Cardiac muscle cell (in vitro differentiated cells and primary cell): ENCODE measurements at regions not wholly inside any gene's neighbourhood (a gene's known extent, or its start where the extent isn't known, plus 50 kb on each side); places are given as distances from the start of the nearest gene placed in this dataset.

Experiments
- DNase-seq, 2 donors: peaks; one replicate each; pipeline versions ENCODE4 v3.0.0 to v3.0.0-alpha.2; 2010 to 2017; ENCODE audit warnings: low read depth in 1 of 2, low spot score in 1 of 2
- H3K27ac ChIP-seq: fragments of 200-600 bp; sonication (generic); 2 replicates; pipeline ENCODE4 v1.5.1; 2016
- H3K27me3 ChIP-seq: fragments of 200-600 bp; sonication (generic); 2 replicates; pipeline ENCODE4 v1.6.0; 2016; ENCODE audit warnings: control low read depth
- H3K36me3 ChIP-seq: fragments of 200-600 bp; sonication (generic); 2 replicates; pipeline ENCODE4 v1.5.1; 2016; ENCODE audit warnings: control low read depth
- H3K4me1 ChIP-seq: fragments of 200-600 bp; sonication (generic); 2 replicates; pipeline ENCODE4 v1.8.1; 2017; ENCODE audit warnings: low read depth, mild to moderate bottlenecking, mixed run types
- H3K4me3 ChIP-seq: fragments of 200-600 bp; sonication (generic); 2 replicates; pipeline ENCODE4 v1.5.1; 2016; ENCODE audit warnings: mild to moderate bottlenecking
- H3K9me3 ChIP-seq: fragments of 200-600 bp; sonication (generic); 2 replicates; pipeline ENCODE4 v1.5.1; 2017; ENCODE audit warnings: low read depth, mild to moderate bottlenecking, control low read depth
- CTCF ChIP-seq: IDR thresholded peaks from 2 replicates; pipeline ENCODE4 v1.5.1; 2012; ENCODE audit warnings: low read depth, mild to moderate bottlenecking, low read length

- H3K9me3 ChIP-seq = no peaks in the 10 kb centered on the region
- no peaks in the 10 kb centered on the region for H3K36me3 ChIP-seq
- H3K27ac ChIP-seq = no peak overlapping the region
- no peak overlapping the region for H3K4me3 ChIP-seq
- H3K4me1 ChIP-seq = no peaks in the 10 kb centered on the region
- DNase-seq = no peak
- peaks cover 58% of the 10 kb centered on the region for H3K27me3 ChIP-seq
- TF ChIP-seq CTCF = no peak
These were observed 107.1 kb upstream of the CDCA7L start for GRCh38 chr7:22052674-22053365.

DNA sequence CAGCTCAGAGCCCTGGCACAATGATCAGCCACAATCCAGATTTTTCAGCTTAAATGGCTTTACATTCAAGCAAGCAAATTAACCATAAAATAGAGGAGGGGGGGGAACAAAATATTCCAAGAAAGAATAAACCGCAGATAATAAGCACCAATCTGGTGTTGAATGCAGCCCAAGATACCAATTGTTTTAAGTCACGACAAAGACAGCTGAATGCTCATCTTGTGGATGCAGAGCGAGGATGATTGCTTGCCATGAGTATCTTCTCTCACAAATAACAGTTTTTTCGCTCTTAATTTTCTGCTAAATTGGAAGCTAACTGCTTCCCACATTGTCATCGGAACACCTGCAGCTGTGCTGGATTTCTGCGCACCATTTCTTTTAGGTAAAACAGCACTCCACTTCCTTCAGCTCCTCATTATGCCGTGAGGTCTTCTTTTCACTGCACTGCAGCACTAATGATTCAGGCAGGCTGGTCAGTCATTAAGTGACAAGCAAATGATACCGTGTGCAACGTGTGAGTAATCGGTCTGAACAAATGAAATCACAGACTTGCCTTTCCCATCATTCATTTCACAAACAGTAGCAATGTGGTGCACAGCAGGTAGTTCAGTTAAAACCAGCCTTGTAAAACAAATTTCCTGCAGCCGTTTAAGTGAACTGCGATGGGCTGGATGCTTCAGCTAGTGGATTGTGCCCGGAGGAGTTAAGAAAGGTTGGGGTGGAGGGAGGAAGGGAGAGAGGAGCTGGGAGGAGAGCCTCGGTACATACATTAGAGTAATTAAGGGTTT, 106.4 kb upstream of the CDCA7L start:
- H3K27ac ChIP-seq = no peak overlapping the region

DNA sequence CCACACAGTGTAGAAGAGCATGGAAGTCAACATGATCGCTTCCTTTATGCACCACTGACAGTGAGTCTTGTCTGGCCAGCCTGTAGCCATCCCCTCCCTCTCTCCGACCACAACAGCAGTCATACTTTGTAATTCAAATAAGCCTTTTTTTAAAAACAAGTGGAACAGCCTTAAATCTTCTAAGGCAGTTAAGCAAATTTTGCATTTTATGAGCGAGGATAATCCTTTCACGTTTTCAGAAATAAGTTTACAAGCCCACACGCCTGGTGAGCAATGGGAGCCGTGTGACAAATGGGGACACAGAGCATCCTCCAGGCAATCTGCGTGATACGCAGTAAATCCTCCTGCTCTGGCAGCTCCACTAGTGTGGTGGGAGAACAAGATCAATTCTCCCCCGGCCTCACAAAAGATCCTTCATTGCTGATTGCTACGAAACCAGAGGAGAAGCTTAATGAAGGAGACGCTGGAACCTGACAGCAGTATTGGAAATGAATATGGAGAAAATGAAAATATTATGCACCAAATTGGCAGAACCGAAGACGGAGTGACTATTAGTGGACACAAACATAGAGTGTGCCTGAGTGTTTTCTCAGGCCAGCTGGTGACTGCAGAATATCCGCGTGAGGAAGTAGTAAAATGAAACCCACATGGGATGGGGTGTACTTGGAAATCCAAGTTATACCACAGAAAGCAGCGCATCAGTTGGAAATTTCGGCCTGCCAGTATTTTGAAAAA, 104.2 kb upstream of the CDCA7L start:
- no peaks in the 10 kb centered on the region for H3K4me1 ChIP-seq
- H3K36me3 ChIP-seq = no peaks in the 10 kb centered on the region
- peaks cover 46% of the 10 kb centered on the region for H3K27me3 ChIP-seq
- H3K4me3 ChIP-seq = no peak overlapping the region
- no peaks in the 10 kb centered on the region for H3K9me3 ChIP-seq
- H3K27ac ChIP-seq = no peak overlapping the region
- no peak for DNase-seq
- TF ChIP-seq CTCF = no peak

More for the DNA sequence above, 106.4 kb upstream of the CDCA7L start:
- peaks cover 57% of the 10 kb centered on the region for H3K27me3 ChIP-seq
- no peaks in the 10 kb centered on the region for H3K36me3 ChIP-seq
- H3K4me1 ChIP-seq = no peaks in the 10 kb centered on the region
- DNase-seq = no peak
- TF ChIP-seq CTCF = no peak
- no peak overlapping the region for H3K4me3 ChIP-seq
- H3K9me3 ChIP-seq = no peaks in the 10 kb centered on the region

DNA sequence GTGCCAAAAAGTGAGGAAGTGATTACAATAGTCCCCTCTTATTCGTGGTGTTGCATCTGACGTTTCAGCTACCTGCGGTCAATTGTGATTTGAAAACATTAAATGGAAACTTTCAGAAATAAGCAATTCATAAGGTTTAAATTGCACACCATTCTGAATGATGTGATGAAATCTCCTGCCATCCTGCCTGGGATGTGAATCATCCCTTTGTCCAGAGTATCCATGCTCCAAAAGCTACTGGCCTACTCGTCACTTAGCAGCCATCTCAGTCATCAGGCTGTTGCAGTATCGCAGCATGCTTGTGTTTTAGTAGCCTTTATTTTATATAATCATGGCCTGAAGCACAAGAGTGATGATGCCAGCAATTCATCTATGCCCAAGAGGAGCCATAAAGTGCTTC, 97.7 kb upstream of the CDCA7L start:
- no peak overlapping the region for H3K27ac ChIP-seq
- no peaks in the 10 kb centered on the region for H3K36me3 ChIP-seq
- H3K27me3 ChIP-seq = peaks cover 4% of the 10 kb centered on the region
- TF ChIP-seq CTCF = no peak
- H3K4me1 ChIP-seq = no peaks in the 10 kb centered on the region
- no peaks in the 10 kb centered on the region for H3K9me3 ChIP-seq
- H3K4me3 ChIP-seq = no peak overlapping the region
- no peak for DNase-seq

GRCh38 chr7:22040923-22041595, 95.4 kb upstream of the CDCA7L start:
- Histone ChIP-seq H3K4me1 (no peaks in the 10 kb centered on the region), H3K36me3 (no peaks in the 10 kb centered on the region), H3K27me3 (no peaks in the 10 kb centered on the region), H3K4me3 (no peak overlapping the region), H3K27ac (no peak overlapping the region), H3K9me3 (no peaks in the 10 kb centered on the region)
- DNase-seq = no peak
- no peak for TF ChIP-seq CTCF
